GM18873 (cell line): ENCODE measurements at regions not wholly inside any gene's neighbourhood (a gene's known extent, or its start where the extent isn't known, plus 50 kb on each side); places are given as distances from the start of the nearest gene placed in this dataset.
"Not testable (repeated sequence)": the region's sequence is repeated elsewhere in the genome, so short reads cannot be mapped to it uniquely, and the experiment has no call there.

Experiments
- ATAC-seq: cut with Tn5 transposase; IDR thresholded peaks from one replicate; pipeline ENCODE4 v1.9.1; 2021; ENCODE audit warnings: mild to moderate bottlenecking, moderate library complexity, moderate number of reproducible peaks; ENCODE audit not compliant: unreplicated experiment, low FRiP score

- ATAC-seq: not testable (repeated sequence)
Observed at GRCh38 chr14:34381304-34381703, 80.7 kb downstream of the SPTSSA start.

GRCh38 chr14:34380471-34380845, 81.6 kb downstream of the SPTSSA start:
- no peak for ATAC-seq

GRCh38 chr14:34379816-34380470, 82.1 kb downstream of the SPTSSA start:
- ATAC-seq: no peak

- ATAC-seq: no peak
Observed at GRCh38 chr14:34376649-34377267, 85.3 kb downstream of the SPTSSA start.

- ATAC-seq: no peak
Observed at GRCh38 chr14:34374998-34375740, 86.9 kb downstream of the SPTSSA start.

GRCh38 chr14:34373191-34373590, 88.8 kb downstream of the SPTSSA start:
- no peak for ATAC-seq

GRCh38 chr14:34372786-34373185, 89.3 kb downstream of the SPTSSA start:
- no peak for ATAC-seq

- no peak for ATAC-seq
Observed at GRCh38 chr14:34369648-34370030, 92.4 kb downstream of the SPTSSA start.

- no peak for ATAC-seq
Observed at GRCh38 chr14:34368971-34369647, 92.9 kb downstream of the SPTSSA start.

GRCh38 chr14:34368115-34368970, 93.7 kb downstream of the SPTSSA start:
- no peak for ATAC-seq

GRCh38 chr14:34365309-34365915, 96.6 kb downstream of the SPTSSA start:
- no peak for ATAC-seq

GRCh38 chr14:34364201-34364600, 97.8 kb downstream of the SPTSSA start:
- ATAC-seq: no peak

GRCh38 chr14:34363733-34364134, 98.3 kb downstream of the SPTSSA start:
- ATAC-seq: no peak

- no peak for ATAC-seq
Observed at GRCh38 chr14:34362641-34363251, 99.3 kb downstream of the SPTSSA start.

- no peak for ATAC-seq
Observed at GRCh38 chr14:34361504-34362011, 100.5 kb downstream of the SPTSSA start.

GRCh38 chr14:34359420-34360117, 102.5 kb downstream of the SPTSSA start:
- no peak for ATAC-seq

GRCh38 chr14:34356264-34356654, 105.8 kb downstream of the SPTSSA start:
- ATAC-seq: no peak

GRCh38 chr14:34355584-34356263, 106.3 kb downstream of the SPTSSA start:
- ATAC-seq: no peak
